ENCODE measurements at regions not wholly inside any gene's neighbourhood (a gene's known extent, or its start where the extent isn't known, plus 50 kb on each side); places are given as distances from the start of the nearest gene placed in this dataset.

DNA sequence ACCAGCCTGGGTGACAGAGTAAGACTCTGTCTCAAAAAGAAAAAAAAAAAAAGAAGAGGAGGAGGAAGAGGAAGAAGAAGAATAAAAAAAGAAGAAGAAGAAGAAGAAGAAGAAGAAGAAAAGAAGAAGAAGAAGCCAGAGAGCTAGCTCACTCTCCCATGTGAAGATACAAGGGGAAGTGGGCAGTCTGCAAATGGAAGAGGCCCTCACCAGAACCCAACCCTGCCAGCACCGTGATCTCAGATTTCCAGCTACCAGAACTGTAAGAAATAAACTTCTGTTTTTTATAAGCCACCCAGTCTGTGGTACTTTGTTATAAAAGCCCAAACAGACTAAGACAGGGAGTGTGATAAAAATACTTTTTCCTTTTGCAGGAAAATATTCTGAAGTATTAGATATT, 130.7 kb downstream of the ETNK1 start:
- Histone ChIP-seq H3K4me2 (no peak overlapping the region), H3K9me3 (no peaks in the 10 kb centered on the region), H3K4me1 (no peaks in the 10 kb centered on the region), H3K27ac (no peak overlapping the region), H3K4me3 (no peak overlapping the region)
- no peak for ATAC-seq
- POLR2A ChIA-PET = no interaction called here
- FAIRE-seq = no peak
- CTCF ChIA-PET = no interaction called here
- WGBS (ENCODE audit: missing lambda C conversion rate) = 42% methylated on average over 1 of the region's 1 CpG
- no peak for TF ChIP-seq ZSCAN20 (CRISPR knock-in tag; IDR thresholded peaks at IDR 0.05)
- no peak for TF ChIP-seq PHF8 (IDR thresholded peaks at IDR 0.05; ENCODE audit: borderline replicate concordance, low read depth)
- no peak for TF ChIP-seq FOSL2 (IDR thresholded peaks at IDR 0.05)
- no peak for TF ChIP-seq FOSL2 (CRISPR knock-in tag; IDR thresholded peaks at IDR 0.05)
- no peak for TF ChIP-seq HOXB13 (CRISPR knock-in tag; IDR thresholded peaks at IDR 0.05; ENCODE audit: low read depth)
- TF ChIP-seq MAZ (IDR thresholded peaks at IDR 0.05; ENCODE audit: borderline replicate concordance, low read depth, low read length) = no peak
- TF ChIP-seq ESRRA (IDR thresholded peaks at IDR 0.05; ENCODE audit: borderline replicate concordance, low read length) = no peak
- TF ChIP-seq ZC3H11A (IDR thresholded peaks at IDR 0.05) = no peak
- TF ChIP-seq KDM5A (IDR thresholded peaks at IDR 0.05) = no peak
- TF ChIP-seq MAFK (IDR thresholded peaks at IDR 0.05; ENCODE audit: partially characterized antibody) = no peak
- no peak for TF ChIP-seq HES2 (IDR thresholded peaks at IDR 0.05)
- TF ChIP-seq GATA3 (IDR thresholded peaks at IDR 0.05; ENCODE audit: borderline replicate concordance) = no peak
- TF ChIP-seq KDM1A (IDR thresholded peaks at IDR 0.05; ENCODE audit: low read depth) = no peak
- TF ChIP-seq SREBF2 (IDR thresholded peaks at IDR 0.05) = no peak
- TF ChIP-seq, protein P1, sequence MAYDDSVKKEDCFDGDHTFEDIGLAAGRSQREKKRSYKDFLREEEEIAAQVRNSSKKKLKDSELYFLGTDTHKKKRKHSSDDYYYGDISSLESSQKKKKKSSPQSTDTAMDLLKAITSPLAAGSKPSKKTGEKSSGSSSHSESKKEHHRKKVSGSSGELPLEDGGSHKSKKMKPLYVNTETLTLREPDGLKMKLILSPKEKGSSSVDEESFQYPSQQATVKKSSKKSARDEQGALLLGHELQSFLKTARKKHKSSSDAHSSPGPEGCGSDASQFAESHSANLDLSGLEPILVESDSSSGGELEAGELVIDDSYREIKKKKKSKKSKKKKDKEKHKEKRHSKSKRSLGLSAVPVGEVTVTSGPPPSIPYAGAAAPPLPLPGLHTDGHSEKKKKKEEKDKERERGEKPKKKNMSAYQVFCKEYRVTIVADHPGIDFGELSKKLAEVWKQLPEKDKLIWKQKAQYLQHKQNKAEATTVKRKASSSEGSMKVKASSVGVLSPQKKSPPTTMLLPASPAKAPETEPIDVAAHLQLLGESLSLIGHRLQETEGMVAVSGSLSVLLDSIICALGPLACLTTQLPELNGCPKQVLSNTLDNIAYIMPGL (CRISPR knock-in tag; IDR thresholded peaks at IDR 0.05; ENCODE audit: borderline replicate concordance) = no peak
- no peak for TF ChIP-seq NFE2L2 (conservative IDR thresholded peaks at IDR 0.05; ENCODE audit: low read length)
- TF ChIP-seq CTCF (IDR thresholded peaks at IDR 0.05) = no peak
- TF ChIP-seq ELK1 (IDR thresholded peaks at IDR 0.05; ENCODE audit: low read depth, low read length) = no peak
- no peak for DNase-seq (ENCODE audit: low read depth in 1 of 2, low spot score in 1 of 2)

GRCh38 chr12:22759769-22760674, 135.1 kb downstream of the ETNK1 start:
- POLR2A ChIA-PET = no interaction called here

More at GRCh38 chr12:22759769-22760674, 135.1 kb downstream of the ETNK1 start:
- no peak overlapping the region for H3K27ac ChIP-seq
- no peak for FAIRE-seq
- H3K4me2 ChIP-seq = no peak overlapping the region
- 33% methylated on average over 8 of the region's 8 CpGs for WGBS (ENCODE audit: missing lambda C conversion rate)
- no peak for DNase-seq (ENCODE audit: low read depth in 1 of 2, low spot score in 1 of 2)
- H3K4me1 ChIP-seq = no peaks in the 10 kb centered on the region
- no peaks in the 10 kb centered on the region for H3K9me3 ChIP-seq
- CTCF ChIA-PET = interaction anchor here (1.3 kb wide), 1 partner anchor 10 kb away, joined by 3 read pairs; no protein-coding TSS in a partner anchor
- no peak for ATAC-seq
- no peak overlapping the region for H3K4me3 ChIP-seq
- TF ChIP-seq HOXB13 (CRISPR knock-in tag; IDR thresholded peaks at IDR 0.05; ENCODE audit: low read depth) (no peak), RARB (CRISPR knock-in tag; IDR thresholded peaks at IDR 0.05) (no peak), ZNF302 (CRISPR knock-in tag; IDR thresholded peaks at IDR 0.05) (no peak), TFCP2L1 (CRISPR knock-in tag; IDR thresholded peaks at IDR 0.05) (no peak)

Measured in A549 (cell line).